ENCODE measurements at regions not wholly inside any gene's neighbourhood (a gene's known extent, or its start where the extent isn't known, plus 50 kb on each side); places are given as distances from the start of the nearest gene placed in this dataset.

DNA sequence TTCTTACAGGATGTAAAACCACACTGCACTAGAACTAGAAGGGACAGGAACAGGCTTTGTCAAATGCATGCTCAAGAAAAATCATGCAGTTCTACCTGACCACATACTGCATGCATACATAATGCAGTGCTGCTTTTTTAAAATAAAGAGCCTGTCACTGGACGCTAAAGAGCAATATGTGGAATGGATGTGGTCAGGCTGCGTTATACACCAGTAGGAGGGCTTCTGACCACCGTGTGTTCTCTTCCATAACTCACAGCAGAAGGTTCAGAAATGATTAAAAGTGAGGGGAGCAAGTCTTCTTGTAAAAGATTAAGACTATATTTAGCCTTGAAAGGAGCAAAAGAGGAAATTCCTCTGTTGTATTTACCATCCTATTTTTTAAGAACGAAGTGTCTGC lies 392.0 kb downstream of the EMP1 start:
- TF ChIP-seq, protein P1, sequence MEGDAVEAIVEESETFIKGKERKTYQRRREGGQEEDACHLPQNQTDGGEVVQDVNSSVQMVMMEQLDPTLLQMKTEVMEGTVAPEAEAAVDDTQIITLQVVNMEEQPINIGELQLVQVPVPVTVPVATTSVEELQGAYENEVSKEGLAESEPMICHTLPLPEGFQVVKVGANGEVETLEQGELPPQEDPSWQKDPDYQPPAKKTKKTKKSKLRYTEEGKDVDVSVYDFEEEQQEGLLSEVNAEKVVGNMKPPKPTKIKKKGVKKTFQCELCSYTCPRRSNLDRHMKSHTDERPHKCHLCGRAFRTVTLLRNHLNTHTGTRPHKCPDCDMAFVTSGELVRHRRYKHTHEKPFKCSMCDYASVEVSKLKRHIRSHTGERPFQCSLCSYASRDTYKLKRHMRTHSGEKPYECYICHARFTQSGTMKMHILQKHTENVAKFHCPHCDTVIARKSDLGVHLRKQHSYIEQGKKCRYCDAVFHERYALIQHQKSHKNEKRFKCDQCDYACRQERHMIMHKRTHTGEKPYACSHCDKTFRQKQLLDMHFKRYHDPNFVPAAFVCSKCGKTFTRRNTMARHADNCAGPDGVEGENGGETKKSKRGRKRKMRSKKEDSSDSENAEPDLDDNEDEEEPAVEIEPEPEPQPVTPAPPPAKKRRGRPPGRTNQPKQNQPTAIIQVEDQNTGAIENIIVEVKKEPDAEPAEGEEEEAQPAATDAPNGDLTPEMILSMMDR (IDR thresholded peaks at IDR 0.05 in 2 of 3, conservative IDR thresholded peaks at IDR 0.05 in 1 of 3; ENCODE audit: control insufficient read depth in 2 of 3, extremely low read depth in 1 of 3, insufficient read depth in 1 of 3, low read depth in 3 of 3, low read length in 3 of 3): no peak
- TF ChIP-seq BRCA1 (IDR thresholded peaks at IDR 0.05; ENCODE audit: low read depth, low read length) (no peak), STAT1 (conservative IDR thresholded peaks at IDR 0.05) (no peak), SPI1 (IDR thresholded peaks at IDR 0.05; ENCODE audit: borderline replicate concordance, insufficient read depth, low read depth, low read length) (no peak), ZNF384 (IDR thresholded peaks at IDR 0.05; ENCODE audit: borderline replicate concordance, low read depth, low read length) (no peak), RAD21 (IDR thresholded peaks at IDR 0.05; ENCODE audit: insufficient read depth, low read depth, low read length) (no peak), CEBPB (IDR thresholded peaks at IDR 0.05; ENCODE audit: borderline replicate concordance in 1 of 2, low read depth in 2 of 2, low read length in 2 of 2) (no peak), RFX5 (IDR thresholded peaks at IDR 0.05; ENCODE audit: low read depth, low read length) (no peak), CBX5 (IDR thresholded peaks at IDR 0.05; ENCODE audit: low read depth) (no peak), POLR2AphosphoS5 (IDR thresholded peaks at IDR 0.05; ENCODE audit: low read length) (no peak)

All from GM12878 (cell line).